ENCODE measurements at regions not wholly inside any gene's neighbourhood (a gene's known extent, or its start where the extent isn't known, plus 50 kb on each side); places are given as distances from the start of the nearest gene placed in this dataset.
"Not testable (repeated sequence)": the region's sequence is repeated elsewhere in the genome, so short reads cannot be mapped to it uniquely, and the experiment has no call there.

- TF ChIP-seq RNF2 (IDR thresholded peaks at IDR 0.05; ENCODE audit: borderline replicate concordance, low read depth, low read length, missing control alignments, poor library complexity, severe bottlenecking); POLR2AphosphoS5 (IDR thresholded peaks at IDR 0.05; ENCODE audit: low read depth, low read length); CTCF (IDR thresholded peaks at IDR 0.05; ENCODE audit: control extremely low read depth in 1 of 3, insufficient read depth in 1 of 3, low read depth in 1 of 3, low read length in 3 of 3): not testable (repeated sequence)
- TF ChIP-seq, protein P1, sequence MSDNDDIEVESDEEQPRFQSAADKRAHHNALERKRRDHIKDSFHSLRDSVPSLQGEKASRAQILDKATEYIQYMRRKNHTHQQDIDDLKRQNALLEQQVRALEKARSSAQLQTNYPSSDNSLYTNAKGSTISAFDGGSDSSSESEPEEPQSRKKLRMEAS (IDR thresholded peaks at IDR 0.05): not testable (repeated sequence)
Observed at GRCh38 chr4:49511353-49511752, 525.3 kb downstream of the CWH43 start.

All from H1 (cell line).